Dermis blood vessel endothelial cell (primary cell): ENCODE measurements at regions not wholly inside any gene's neighbourhood (a gene's known extent, or its start where the extent isn't known, plus 50 kb on each side); places are given as distances from the start of the nearest gene placed in this dataset.
A peak's percentile ranks its signal among the peaks of the same experiment; 100 is the strongest.
"Not testable (repeated sequence)": the region's sequence is repeated elsewhere in the genome, so short reads cannot be mapped to it uniquely, and the experiment has no call there.

Source experiments
- DNase-seq: peaks from one replicate; pipeline ENCODE4 v3.0.0; 2010

DNA sequence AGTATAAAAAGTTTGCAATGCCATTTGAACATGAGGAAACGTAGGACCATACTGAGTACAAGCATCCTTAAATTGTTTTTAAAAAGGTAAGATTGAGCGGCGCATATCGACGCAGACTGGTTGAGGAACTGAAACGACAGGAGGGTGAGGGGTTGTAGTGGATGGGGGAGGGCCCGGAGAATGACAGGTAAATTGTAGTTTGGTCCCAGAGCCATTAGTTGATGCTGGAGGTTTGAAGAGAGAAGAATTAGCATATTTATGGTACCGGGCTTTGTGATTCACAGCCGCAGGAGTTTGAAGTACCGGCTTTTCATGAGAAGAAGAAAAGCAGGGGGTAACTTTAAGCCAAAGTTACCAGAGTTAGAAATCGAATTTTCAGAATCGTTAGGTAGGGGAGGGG lies 179.5 kb downstream of the OTOP1 start:
- not testable (repeated sequence) for DNase-seq

DNA sequence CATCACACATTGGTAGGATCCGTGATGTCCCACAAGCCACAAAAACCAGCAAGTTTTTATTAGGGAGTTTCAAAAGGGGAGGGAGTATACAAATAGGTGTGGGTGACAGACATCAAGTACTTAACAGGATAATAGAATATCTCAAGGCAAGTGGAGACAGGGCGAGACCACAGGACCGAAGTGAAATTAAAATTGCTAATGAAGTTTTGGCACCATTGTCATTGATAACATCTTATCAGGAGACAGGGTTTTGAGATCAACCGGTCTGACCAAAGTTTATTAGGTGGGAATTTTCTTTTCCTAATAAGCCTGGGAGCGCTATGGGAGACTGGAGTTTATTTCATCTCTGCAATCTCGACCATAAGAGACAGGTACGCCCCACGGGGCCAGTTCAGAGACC lies 178.5 kb downstream of the OTOP1 start:
- DNase-seq, result not testable (repeated sequence)

DNA sequence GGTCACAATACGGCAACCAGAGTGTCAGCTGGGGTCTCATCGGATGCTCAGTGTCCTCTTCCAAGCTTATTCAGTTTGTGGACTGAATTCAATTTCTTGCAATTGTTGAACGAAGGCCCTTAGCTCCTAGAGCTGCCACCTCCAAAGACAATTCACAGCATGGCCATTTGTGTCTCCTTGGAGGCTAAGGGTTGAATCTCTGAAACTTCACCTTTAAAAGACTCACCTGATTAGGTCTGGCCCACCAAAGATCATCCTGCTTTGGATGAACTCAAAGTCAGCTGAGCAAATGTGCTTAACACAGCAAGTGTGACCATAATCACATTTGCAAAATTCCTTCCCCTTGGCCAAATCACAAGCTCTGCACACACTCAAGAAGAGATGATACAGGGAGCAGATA lies 175.9 kb downstream of the OTOP1 start:
- not testable (repeated sequence) for DNase-seq

DNA sequence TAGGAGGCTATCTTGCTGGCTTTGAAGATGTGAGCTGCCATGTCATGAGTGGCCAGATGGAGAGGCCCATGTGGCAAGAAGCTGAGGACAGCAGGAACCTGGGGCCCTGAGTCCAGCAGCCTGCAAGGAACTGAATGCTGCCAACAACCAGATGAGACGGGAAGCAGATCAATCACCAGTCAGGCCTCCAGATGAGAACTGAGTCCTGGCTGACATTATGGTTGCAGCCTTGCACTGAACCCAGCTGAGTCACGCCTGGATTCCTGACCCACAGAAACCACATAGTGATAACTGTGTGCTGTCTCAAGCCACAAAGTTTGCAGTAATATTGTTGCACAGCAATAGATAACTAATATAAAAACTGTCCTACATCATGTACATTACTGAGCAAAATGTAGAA lies 173.8 kb downstream of the OTOP1 start:
- not testable (repeated sequence) for DNase-seq

DNA sequence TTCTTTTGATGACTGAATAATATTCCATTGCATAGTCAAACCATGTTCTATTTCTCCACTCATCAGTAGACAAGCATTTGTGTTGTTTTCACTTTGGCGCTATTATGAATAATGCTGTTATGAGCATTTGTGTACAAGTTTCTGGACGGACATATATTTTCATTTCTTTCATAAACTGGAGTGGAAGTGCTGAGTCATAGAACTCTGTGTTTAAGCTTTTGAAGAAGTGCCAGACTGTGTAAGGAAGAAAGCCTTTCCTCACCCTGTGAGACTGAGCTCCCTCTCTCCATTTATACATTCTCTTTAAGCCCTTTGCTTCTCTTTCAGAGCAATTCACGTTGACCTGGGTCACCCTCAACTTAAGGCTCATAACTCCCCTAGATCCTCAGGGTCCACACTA lies 169.5 kb downstream of the OTOP1 start:
- DNase-seq, result not testable (repeated sequence)

DNA sequence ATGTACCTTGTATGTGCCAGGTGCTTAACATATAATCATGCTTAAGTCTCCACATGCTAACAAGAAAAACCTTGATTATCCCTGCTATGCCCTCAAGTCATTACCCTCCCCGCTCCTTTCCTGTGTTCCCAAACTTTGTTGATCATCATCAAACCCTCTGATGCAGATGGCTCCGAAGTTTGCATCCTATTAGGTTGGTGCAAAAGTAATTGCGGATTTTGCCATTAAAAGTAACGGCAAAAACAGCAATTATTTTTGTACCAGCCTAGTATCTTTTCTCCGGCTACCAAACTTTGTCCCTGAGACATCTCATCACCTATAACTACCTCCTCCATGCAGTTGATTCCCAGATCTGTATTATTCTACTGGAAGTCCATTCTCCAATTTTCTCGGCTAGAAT lies 142.6 kb downstream of the OTOP1 start:
- DNase-seq, result not testable (repeated sequence)

DNA sequence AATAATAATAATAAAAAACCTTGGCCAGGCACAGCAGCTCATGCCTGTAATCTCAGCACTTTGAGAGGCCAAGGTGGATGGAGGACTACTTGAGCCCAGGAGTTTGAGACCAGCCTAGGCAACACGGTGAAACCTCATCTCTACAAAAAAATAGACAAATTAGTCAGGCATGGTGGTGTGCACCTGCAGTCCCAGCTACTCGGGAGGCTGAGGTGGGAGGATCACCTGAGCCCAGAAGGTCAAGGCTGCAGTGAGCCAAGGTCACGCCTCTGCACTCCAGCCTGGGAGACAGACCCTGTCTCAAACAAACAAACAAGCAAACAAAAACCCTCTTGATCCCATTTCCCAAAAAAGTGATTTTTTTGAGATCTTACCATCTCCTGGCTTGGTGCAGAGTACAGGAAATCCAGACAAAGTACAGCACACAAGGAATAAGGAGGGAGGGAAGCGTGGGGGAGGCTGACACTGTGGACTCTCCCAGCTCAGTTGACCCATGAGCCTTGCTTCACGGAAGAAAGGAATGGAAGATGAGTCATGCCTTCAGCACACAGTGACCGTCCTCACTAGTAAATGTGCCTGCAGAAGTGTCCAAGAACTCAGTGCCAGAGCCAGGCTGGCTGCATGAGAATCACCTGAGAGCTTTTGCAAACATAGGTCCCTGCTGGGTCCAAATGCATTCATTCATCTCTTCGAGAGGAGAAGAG lies 136.9 kb downstream of the OTOP1 start:
- not testable (repeated sequence) for DNase-seq

DNA sequence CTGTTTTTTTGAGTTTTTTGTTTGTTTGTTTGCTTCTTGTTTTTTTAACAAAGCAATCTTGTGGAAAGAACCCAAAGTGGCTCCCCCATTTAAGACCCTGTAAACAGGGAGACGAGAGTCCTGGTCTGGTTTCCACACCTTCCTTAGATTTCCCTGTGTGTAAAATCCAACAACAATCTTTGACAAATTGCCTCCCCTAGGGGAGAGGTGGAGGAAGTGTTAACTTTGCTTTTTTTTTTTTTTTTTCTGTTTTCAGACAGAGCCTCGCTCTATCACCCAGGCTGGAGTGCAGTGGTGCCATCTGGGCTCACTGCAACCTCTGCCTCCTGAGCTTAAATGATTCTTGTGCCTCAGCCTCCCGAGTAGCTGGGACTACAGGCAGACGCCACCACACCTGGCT lies 136.0 kb downstream of the OTOP1 start:
- not testable (repeated sequence) for DNase-seq

DNA sequence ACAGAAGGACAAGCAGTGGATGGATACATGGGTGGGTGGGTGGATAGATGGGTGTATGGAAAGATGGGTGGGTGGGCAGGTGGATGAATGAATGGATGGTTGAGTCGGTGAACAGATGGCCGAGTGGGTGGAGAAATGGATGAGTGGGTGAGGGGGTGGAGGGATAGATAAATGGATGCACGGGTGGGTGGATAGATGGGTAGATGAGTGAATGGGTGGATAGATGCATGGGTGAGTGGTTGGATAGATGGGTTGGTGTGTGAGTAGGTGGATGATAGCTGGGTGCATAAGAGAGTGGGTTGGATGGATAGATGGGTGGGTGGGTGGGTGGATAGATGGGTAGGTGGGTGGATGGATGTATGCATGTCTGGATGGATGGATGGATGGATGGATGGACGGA lies 134.6 kb downstream of the OTOP1 start:
- not testable (repeated sequence) for DNase-seq

DNA sequence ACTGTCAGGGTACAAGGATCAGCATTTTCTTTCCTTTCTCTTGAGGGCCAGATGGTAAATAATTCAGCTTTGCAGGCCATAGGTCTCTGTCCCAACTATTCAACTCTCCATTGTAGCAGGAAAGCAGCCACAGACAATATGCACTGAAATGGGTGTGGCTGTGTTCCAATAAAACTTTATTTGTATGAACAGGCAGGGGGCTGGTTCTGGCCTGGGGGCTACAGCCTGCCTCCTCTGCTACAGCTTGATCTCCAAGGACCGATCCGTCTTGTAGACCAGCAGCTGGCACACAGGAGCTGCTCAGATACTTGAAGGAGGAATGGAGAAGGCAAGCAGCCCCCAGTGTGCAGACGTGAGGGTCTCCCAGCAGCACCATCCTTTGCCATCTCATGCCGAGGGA lies 127.1 kb downstream of the OTOP1 start:
- not testable (repeated sequence) for DNase-seq

DNA sequence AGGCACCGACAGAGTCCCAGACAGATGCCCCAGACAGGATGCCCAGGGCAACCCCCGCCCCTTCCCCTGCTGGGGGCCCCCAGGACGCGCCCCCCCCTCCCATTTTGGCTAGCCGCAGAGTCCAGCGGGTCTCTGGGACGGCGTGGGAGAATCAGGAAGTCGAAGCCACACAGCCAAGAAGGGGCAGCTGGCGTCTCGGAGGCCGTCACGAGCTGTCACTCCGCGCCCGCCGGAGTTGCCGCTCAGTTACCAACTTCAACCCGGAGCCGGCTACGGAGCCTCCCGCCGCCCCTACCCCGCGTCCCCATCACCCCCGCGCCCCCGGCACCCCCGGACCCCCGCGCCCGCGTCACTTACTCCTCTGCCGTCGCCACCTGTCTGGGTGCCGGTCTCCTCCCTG lies 119.8 kb downstream of the OTOP1 start:
- not testable (repeated sequence) for DNase-seq

DNA sequence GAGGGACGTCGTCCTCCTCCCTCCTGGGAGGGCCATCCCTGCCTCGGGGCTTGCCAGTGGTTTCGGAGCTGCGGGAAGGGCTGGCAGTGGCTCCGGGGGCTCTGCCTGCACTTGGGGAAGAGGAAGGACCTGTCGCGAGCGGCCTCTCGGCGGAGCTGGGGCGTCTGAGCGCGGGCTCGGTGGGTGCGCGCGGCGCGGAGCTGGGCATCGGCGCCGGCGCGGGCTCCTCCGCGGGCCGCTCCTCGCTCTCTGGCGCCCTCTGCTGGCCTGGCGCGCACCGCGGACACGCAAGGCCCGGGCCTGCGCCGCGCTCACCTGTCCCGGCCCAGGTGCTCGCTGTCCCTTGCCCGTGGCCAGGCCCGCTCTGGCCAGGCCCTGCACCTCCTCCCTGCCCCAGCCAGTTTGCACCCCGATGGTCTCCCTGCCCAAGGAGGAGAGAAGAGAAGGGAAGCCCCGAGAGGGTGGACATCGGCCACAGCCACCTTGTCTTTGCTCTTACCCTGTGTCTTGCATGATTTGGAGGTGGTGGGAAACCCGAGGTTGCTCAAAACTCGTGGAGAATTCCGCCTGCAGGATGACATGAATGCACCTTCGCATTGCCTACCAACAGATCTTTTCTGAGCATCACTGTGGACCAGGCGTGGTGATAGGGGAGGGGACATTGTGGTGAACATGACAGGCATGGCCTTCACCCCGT lies 119.2 kb downstream of the OTOP1 start:
- DNase-seq, result peak; percentile 74

DNA sequence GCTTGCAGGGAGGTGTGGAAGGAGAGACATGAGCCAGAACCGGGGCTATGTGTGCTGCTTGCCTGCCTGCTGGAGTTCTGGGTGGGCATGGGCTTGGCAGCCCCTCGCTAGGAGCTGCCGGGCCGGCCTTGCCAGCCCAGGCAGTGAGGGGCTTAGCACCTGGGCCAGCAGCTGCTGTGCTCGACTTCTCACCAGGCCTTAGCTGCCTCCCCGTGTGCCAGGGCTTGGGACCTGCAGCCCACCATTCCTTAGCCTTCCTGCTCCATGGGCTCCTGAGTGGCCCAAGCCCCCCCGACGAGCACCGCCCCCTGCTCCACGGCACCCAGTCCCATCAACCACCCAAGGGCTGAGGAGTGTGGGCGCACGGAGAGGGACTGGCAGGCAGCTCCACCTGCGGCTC lies 111.3 kb downstream of the OTOP1 start:
- DNase-seq, result not testable (repeated sequence)

DNA sequence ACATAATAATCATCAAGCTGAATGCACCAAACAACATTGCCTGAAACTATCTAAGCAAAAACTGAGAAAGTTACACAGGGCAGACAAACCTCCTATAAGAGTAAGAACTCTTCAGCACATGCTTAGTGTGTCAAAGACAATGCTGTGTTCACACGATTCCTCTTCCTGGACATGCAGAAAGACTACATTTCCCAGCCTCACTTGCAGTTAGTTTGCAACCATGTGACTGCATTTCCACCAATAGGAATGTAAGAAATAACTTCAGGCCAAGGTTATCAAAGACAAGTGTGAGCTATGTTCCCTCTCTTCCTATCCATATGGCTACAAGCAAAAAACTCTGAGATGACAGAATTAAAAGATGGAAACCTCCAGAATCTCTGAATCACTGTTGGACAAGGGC lies 109.8 kb downstream of the OTOP1 start:
- peak; percentile 31 for DNase-seq

DNA sequence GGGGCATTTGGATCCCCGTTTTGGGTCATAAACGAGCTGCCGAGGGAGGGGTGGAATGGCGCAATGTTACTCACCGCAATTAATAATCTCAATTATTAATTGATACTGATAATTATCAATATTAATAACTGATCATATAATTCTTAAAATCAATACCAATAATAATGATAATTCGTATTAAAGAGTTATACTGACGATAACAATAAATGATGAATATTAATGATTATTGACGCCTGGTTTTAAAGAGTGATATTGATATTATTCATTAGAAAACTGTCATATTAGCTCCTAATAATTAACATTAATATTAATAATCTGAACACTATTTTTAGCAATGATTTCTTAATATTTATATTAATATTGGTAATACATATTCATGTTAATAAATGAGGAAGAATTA lies 92.4 kb downstream of the OTOP1 start:
- not testable (repeated sequence) for DNase-seq

DNA sequence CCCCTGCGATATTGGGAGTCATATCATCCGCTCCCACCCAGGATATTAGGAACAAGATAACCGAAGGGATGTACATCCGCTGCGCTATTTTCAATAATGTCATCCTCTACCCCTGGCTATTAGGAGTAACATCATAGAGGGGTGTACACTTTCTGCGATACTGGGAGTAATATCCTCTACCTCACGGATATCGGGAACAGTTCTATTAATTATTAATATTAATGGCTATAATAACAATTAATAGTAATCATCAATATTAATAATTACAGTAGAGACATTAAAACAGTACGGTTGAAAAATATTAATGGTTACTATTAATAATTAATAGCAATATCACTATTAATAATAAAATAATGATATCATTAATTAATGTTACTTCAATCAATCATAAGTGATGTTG lies 90.1 kb downstream of the OTOP1 start:
- not testable (repeated sequence) for DNase-seq
